Parathyroid adenoma (tissue), 2 donors: ENCODE measurements at regions not wholly inside any gene's neighbourhood (a gene's known extent, or its start where the extent isn't known, plus 50 kb on each side); places are given as distances from the start of the nearest gene placed in this dataset.

Experiments used
- H2AFZ ChIP-seq: fragments of 300-600 bp; sonication (generic); one replicate; pipeline ENCODE4 v1.7.0; 2017; ENCODE audit warnings: antibody characterized with exemption, mild to moderate bottlenecking
- H3K27ac ChIP-seq: fragments of 300-600 bp; sonication (generic); one replicate; pipeline ENCODE4 v1.7.0; 2017
- H3K27me3 ChIP-seq: fragments of 300-600 bp; sonication (generic); one replicate; pipeline ENCODE4 v1.7.0; 2017; ENCODE audit warnings: low read length; ENCODE audit not compliant: control insufficient read depth, insufficient read depth
- H3K36me3 ChIP-seq: fragments of 300-600 bp; sonication (generic); one replicate; pipeline ENCODE4 v1.7.0; 2017; ENCODE audit warnings: low read length; ENCODE audit not compliant: control insufficient read depth, insufficient read depth
- H3K4me1 ChIP-seq: fragments of 300-600 bp; sonication (generic); one replicate; pipeline ENCODE4 v1.7.0; 2017; ENCODE audit warnings: control low read depth
- H3K4me2 ChIP-seq: fragments of 300-600 bp; sonication (generic); one replicate; pipeline ENCODE4 v1.7.0; 2017; ENCODE audit warnings: low read length
- H3K4me3 ChIP-seq: fragments of 300-600 bp; sonication (generic); one replicate; pipeline ENCODE4 v1.7.0; 2017; ENCODE audit warnings: low read depth, low read length
- H3K79me2 ChIP-seq: fragments of 300-600 bp; sonication (generic); one replicate; pipeline ENCODE4 v1.7.0; 2017; ENCODE audit warnings: control low read depth
- H3K9ac ChIP-seq: fragments of 300-600 bp; sonication (generic); one replicate; pipeline ENCODE4 v1.7.0; 2017; ENCODE audit warnings: mild to moderate bottlenecking
- H3K9me3 ChIP-seq: fragments of 300-600 bp; sonication (generic); one replicate; pipeline ENCODE4 v1.7.0; 2017; ENCODE audit warnings: low read length; ENCODE audit not compliant: control insufficient read depth
- TF ChIP-seq, protein P1 (sequence below): fragments of 300-600 bp; sonication (generic); IDR thresholded peaks from one replicate; pipeline ENCODE4 v1.7.0; 2017; ENCODE audit warnings: antibody characterized with exemption, mild to moderate bottlenecking
- donor health status: primary hyperparathyroidism.

GRCh38 chr1:29416267-29417146 is 180.2 kb downstream of the PTPRU start:
- TF ChIP-seq, protein P1, sequence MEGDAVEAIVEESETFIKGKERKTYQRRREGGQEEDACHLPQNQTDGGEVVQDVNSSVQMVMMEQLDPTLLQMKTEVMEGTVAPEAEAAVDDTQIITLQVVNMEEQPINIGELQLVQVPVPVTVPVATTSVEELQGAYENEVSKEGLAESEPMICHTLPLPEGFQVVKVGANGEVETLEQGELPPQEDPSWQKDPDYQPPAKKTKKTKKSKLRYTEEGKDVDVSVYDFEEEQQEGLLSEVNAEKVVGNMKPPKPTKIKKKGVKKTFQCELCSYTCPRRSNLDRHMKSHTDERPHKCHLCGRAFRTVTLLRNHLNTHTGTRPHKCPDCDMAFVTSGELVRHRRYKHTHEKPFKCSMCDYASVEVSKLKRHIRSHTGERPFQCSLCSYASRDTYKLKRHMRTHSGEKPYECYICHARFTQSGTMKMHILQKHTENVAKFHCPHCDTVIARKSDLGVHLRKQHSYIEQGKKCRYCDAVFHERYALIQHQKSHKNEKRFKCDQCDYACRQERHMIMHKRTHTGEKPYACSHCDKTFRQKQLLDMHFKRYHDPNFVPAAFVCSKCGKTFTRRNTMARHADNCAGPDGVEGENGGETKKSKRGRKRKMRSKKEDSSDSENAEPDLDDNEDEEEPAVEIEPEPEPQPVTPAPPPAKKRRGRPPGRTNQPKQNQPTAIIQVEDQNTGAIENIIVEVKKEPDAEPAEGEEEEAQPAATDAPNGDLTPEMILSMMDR: no peak
- Histone ChIP-seq H3K4me2 (no peak overlapping the region), H3K79me2 (no peaks in the 10 kb centered on the region), H3K9me3 (no peaks in the 10 kb centered on the region), H3K36me3 (no peaks in the 10 kb centered on the region), H3K27me3 (no peaks in the 10 kb centered on the region), H3K27ac (no peak overlapping the region), H2AFZ (no peak overlapping the region), H3K4me3 (no peak overlapping the region), H3K4me1 (no peaks in the 10 kb centered on the region), H3K9ac (no peak overlapping the region)

DNA sequence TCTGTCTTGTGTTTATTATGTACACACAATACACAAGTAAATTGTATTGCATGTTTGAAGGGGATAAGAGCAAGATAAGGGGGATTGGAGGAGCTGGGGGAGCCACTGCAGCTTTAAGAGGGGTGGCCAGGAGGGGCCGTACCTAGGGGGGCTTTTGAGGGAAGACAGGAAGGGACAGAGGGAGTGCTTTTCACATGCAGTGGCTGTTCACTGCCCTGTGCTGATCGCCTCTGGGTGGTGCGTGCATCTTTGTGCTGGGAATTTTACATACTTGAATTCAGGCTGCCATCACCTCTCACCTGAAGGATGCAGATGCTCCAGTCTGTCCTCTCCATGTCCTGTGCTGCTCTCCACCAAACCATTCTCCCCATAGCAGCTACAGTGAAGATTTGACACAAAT is 179.5 kb downstream of the PTPRU start:
- no peaks in the 10 kb centered on the region for H3K27me3 ChIP-seq
- TF ChIP-seq, protein P1: no peak

GRCh38 chr1:29415156-29415830 is 179.0 kb downstream of the PTPRU start:
- no peaks in the 10 kb centered on the region for H3K4me1 ChIP-seq
- no peaks in the 10 kb centered on the region for H3K36me3 ChIP-seq
- H3K27ac ChIP-seq: no peak overlapping the region
- H3K9ac ChIP-seq: no peak overlapping the region
- no peaks in the 10 kb centered on the region for H3K9me3 ChIP-seq
- H3K79me2 ChIP-seq: no peaks in the 10 kb centered on the region
- H3K4me2 ChIP-seq: no peak overlapping the region
- no peak overlapping the region for H2AFZ ChIP-seq
- H3K27me3 ChIP-seq: no peaks in the 10 kb centered on the region
- TF ChIP-seq, protein P1: no peak
- no peak overlapping the region for H3K4me3 ChIP-seq

More for the DNA sequence above, 179.5 kb downstream of the PTPRU start:
- Histone ChIP-seq H3K4me1 (no peaks in the 10 kb centered on the region), H3K36me3 (no peaks in the 10 kb centered on the region), H3K27ac (no peak overlapping the region), H2AFZ (no peak overlapping the region), H3K79me2 (no peaks in the 10 kb centered on the region), H3K4me2 (no peak overlapping the region), H3K9me3 (no peaks in the 10 kb centered on the region), H3K9ac (no peak overlapping the region), H3K4me3 (no peak overlapping the region)

GRCh38 chr1:29414086-29414485 is 177.8 kb downstream of the PTPRU start:
- Histone ChIP-seq H3K79me2 (no peaks in the 10 kb centered on the region), H3K4me3 (no peak overlapping the region), H3K36me3 (no peaks in the 10 kb centered on the region), H3K9ac (no peak overlapping the region), H3K27ac (no peak overlapping the region), H3K9me3 (no peaks in the 10 kb centered on the region), H3K4me1 (no peaks in the 10 kb centered on the region), H3K27me3 (no peaks in the 10 kb centered on the region), H2AFZ (no peak overlapping the region), H3K4me2 (no peak overlapping the region)
- TF ChIP-seq, protein P1: no peak
